WTC11 (cell line): ENCODE measurements at regions not wholly inside any gene's neighbourhood (a gene's known extent, or its start where the extent isn't known, plus 50 kb on each side); places are given as distances from the start of the nearest gene placed in this dataset.

Experiments used
- ATAC-seq: fragments of 200-7000 bp; cut with Tn5 transposase; 2 replicates; pipeline ENCODE4 v1.10.0; 2021; ENCODE audit warnings: mild to moderate bottlenecking, moderate library complexity
- CTCF ChIA-PET: fragments of 300-600 bp; sonication (Branson Sonifier 250); formaldehyde crosslinking; loops from one replicate; lab custom pipeline; 2021; ENCODE audit warnings: antibody characterized with exemption; lab: Charles Lee
- POLR2A ChIA-PET: fragments of 350-600 bp; sonication (Branson Sonifier 250); formaldehyde crosslinking; loops from one replicate; lab custom pipeline; 2021; ENCODE audit warnings: antibody characterized with exemption; lab: Charles Lee
- DNase-seq: peaks from one replicate; pipeline ENCODE4 v3.0.0; 2021; ENCODE audit warnings: low spot score
- H3K27ac Mint-ChIP-seq: 2 replicates; pipeline ENCODE4 v1.8.0; 2021; ENCODE audit warnings: mixed read lengths
- H3K27me3 Mint-ChIP-seq: 2 replicates; pipeline ENCODE4 v1.8.0; 2021; ENCODE audit warnings: low read depth, mild to moderate bottlenecking, moderate library complexity, mixed read lengths
- H3K36me3 Mint-ChIP-seq: 2 replicates; pipeline ENCODE4 v1.8.0; 2021; ENCODE audit warnings: mixed read lengths
- H3K4me1 Mint-ChIP-seq: 2 replicates; pipeline ENCODE4 v1.8.0; 2022; ENCODE audit warnings: mixed read lengths
- H3K4me3 Mint-ChIP-seq: 2 replicates; pipeline ENCODE4 v1.8.0; 2021; ENCODE audit warnings: mild to moderate bottlenecking, moderate library complexity, mixed read lengths
- H3K9me3 Mint-ChIP-seq: 2 replicates; pipeline ENCODE4 v1.8.0; 2021; ENCODE audit warnings: mixed read lengths
- FOXK1 ChIP-seq: sonication (generic); formaldehyde crosslinking; IDR thresholded peaks from 2 replicates; pipeline ENCODE4 v1.8.0; 2022; ENCODE audit warnings: mild to moderate bottlenecking, moderate library complexity, missing genetic modification reagents
- HMGA2 ChIP-seq: fragments of 250-450 bp; sonication (Bioruptor Pico); IDR thresholded peaks from 2 replicates; pipeline ENCODE4 v1.4.0; 2021; ENCODE audit warnings: mild to moderate bottlenecking, moderate library complexity
- JUN ChIP-seq: sonication (generic); formaldehyde crosslinking; IDR thresholded peaks from 2 replicates; pipeline ENCODE4 v1.8.0; 2023; ENCODE audit warnings: mild to moderate bottlenecking, missing genetic modification reagents
- KAT7 ChIP-seq: sonication (generic); formaldehyde crosslinking; IDR thresholded peaks from 2 replicates; pipeline ENCODE4 v1.8.1; 2023; ENCODE audit warnings: missing genetic modification reagents, mild to moderate bottlenecking, borderline replicate concordance
- NR3C1 ChIP-seq: sonication (generic); formaldehyde crosslinking; conservative IDR thresholded peaks from 2 replicates; pipeline ENCODE4 v1.8.1; 2023; ENCODE audit warnings: low read depth, mild to moderate bottlenecking, missing genetic modification reagents
- ZBTB43 ChIP-seq: sonication (generic); formaldehyde crosslinking; IDR thresholded peaks from 2 replicates; pipeline ENCODE4 v1.8.1; 2023; ENCODE audit warnings: mild to moderate bottlenecking, missing genetic modification reagents
- ZNF138 ChIP-seq: sonication (generic); formaldehyde crosslinking; conservative IDR thresholded peaks from 2 replicates; pipeline ENCODE4 v1.8.1; 2022; ENCODE audit warnings: mild to moderate bottlenecking, moderate library complexity, missing genetic modification reagents
- ZNF281 ChIP-seq: sonication (generic); formaldehyde crosslinking; IDR thresholded peaks from 2 replicates; pipeline ENCODE4 v1.8.0; 2023; ENCODE audit warnings: mild to moderate bottlenecking, missing genetic modification reagents
- ZNF416 ChIP-seq: fragments of 250-450 bp; sonication (Bioruptor Pico); IDR thresholded peaks from 2 replicates; pipeline ENCODE4 v1.9.0; 2021; ENCODE audit warnings: mild to moderate bottlenecking, inconsistent platforms
- ZNF423 ChIP-seq: fragments of 250-450 bp; sonication (Bioruptor Pico); IDR thresholded peaks from 2 replicates; pipeline ENCODE4 v2.1.2; 2022; ENCODE audit warnings: mild to moderate bottlenecking, moderate library complexity
- ZSCAN18 ChIP-seq: fragments of 250-450 bp; sonication (Bioruptor Pico); IDR thresholded peaks from 2 replicates; pipeline ENCODE4 v2.1.2; 2022; ENCODE audit warnings: mild to moderate bottlenecking, moderate library complexity
- TF ChIP-seq, protein P1 (sequence below): sonication (generic); formaldehyde crosslinking; IDR thresholded peaks from 2 replicates; pipeline ENCODE4 v1.8.0; 2022; ENCODE audit warnings: mild to moderate bottlenecking, missing genetic modification reagents
- TF ChIP-seq, protein P2 (sequence below): sonication (generic); formaldehyde crosslinking; IDR thresholded peaks from 2 replicates; pipeline ENCODE4 v1.8.1; 2023; ENCODE audit warnings: mild to moderate bottlenecking, missing genetic modification reagents
- TF ChIP-seq, protein P3 (sequence below): sonication (generic); formaldehyde crosslinking; conservative IDR thresholded peaks from 2 replicates; pipeline ENCODE4 v1.8.1; 2023; ENCODE audit warnings: mild to moderate bottlenecking, low read depth, missing genetic modification reagents, moderate library complexity
- TF ChIP-seq, protein P4 (sequence below): sonication (generic); formaldehyde crosslinking; IDR thresholded peaks from 2 replicates; pipeline ENCODE4 v1.8.0; 2022; ENCODE audit warnings: mild to moderate bottlenecking, missing genetic modification reagents
- TF ChIP-seq, protein P5 (sequence below): fragments of 250-450 bp; sonication (Bioruptor Pico); IDR thresholded peaks from 2 replicates; pipeline ENCODE4 v1.9.0; 2021; ENCODE audit warnings: mild to moderate bottlenecking
- TF ChIP-seq, protein P6 (sequence below): sonication (generic); formaldehyde crosslinking; IDR thresholded peaks from 2 replicates; pipeline ENCODE4 v1.8.0; 2022; ENCODE audit warnings: missing genetic modification reagents

GRCh38 chr9:126204708-126205225, 121.9 kb upstream of the MVB12B start (continued):
- no peak for TF ChIP-seq ZBTB43
- no peak for TF ChIP-seq JUN (CRISPR knock-in tag)
- TF ChIP-seq NR3C1, result no peak
- TF ChIP-seq, protein P1, sequence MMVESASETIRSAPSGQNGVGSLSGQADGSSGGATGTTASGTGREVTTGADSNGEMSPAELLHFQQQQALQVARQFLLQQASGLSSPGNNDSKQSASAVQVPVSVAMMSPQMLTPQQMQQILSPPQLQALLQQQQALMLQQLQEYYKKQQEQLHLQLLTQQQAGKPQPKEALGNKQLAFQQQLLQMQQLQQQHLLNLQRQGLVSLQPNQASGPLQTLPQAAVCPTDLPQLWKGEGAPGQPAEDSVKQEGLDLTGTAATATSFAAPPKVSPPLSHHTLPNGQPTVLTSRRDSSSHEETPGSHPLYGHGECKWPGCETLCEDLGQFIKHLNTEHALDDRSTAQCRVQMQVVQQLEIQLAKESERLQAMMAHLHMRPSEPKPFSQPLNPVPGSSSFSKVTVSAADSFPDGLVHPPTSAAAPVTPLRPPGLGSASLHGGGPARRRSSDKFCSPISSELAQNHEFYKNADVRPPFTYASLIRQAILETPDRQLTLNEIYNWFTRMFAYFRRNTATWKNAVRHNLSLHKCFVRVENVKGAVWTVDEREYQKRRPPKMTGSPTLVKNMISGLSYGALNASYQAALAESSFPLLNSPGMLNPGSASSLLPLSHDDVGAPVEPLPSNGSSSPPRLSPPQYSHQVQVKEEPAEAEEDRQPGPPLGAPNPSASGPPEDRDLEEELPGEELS (CRISPR knock-in tag), result no peak
- TF ChIP-seq ZNF138, result no peak
- TF ChIP-seq, protein P2, sequence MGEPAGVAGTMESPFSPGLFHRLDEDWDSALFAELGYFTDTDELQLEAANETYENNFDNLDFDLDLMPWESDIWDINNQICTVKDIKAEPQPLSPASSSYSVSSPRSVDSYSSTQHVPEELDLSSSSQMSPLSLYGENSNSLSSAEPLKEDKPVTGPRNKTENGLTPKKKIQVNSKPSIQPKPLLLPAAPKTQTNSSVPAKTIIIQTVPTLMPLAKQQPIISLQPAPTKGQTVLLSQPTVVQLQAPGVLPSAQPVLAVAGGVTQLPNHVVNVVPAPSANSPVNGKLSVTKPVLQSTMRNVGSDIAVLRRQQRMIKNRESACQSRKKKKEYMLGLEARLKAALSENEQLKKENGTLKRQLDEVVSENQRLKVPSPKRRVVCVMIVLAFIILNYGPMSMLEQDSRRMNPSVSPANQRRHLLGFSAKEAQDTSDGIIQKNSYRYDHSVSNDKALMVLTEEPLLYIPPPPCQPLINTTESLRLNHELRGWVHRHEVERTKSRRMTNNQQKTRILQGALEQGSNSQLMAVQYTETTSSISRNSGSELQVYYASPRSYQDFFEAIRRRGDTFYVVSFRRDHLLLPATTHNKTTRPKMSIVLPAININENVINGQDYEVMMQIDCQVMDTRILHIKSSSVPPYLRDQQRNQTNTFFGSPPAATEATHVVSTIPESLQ (CRISPR knock-in tag), result no peak
- TF ChIP-seq FOXK1 (CRISPR knock-in tag), result no peak

DNA sequence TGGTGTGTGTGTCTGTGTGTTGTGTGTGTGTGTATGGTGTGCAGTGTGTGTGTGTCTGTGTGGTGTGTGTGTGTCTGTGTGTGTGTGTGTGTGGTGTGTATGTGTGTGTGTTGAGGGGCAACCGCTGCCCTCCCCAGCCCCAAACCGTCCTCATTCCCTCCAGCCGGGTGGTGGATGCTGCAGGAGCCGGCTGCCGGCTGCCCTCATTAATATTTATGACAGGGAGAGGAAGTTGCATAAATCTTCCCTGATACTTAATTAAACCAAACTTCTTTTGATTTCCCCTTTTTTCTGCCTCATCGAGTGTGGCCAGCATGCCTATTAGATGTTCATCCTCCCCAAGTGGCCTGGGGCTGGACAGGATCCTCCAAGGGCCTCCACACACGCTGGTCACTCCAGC, 121.4 kb upstream of the MVB12B start:
- Mint-ChIP-seq H3K27ac (no peak overlapping the region), H3K4me1 (no peaks in the 10 kb centered on the region), H3K9me3 (peaks cover 15% of the 10 kb centered on the region), H3K36me3 (peaks cover 17% of the 10 kb centered on the region), H3K27me3 (peaks cover 3% of the 10 kb centered on the region; the same call in 1 of the 2 replicates), H3K4me3 (no peak overlapping the region)
- ChIA-PET POLR2A (no interaction called here), CTCF (no interaction called here)
- ATAC-seq (no peak), DNase-seq (no peak)
- TF ChIP-seq, protein P3, sequence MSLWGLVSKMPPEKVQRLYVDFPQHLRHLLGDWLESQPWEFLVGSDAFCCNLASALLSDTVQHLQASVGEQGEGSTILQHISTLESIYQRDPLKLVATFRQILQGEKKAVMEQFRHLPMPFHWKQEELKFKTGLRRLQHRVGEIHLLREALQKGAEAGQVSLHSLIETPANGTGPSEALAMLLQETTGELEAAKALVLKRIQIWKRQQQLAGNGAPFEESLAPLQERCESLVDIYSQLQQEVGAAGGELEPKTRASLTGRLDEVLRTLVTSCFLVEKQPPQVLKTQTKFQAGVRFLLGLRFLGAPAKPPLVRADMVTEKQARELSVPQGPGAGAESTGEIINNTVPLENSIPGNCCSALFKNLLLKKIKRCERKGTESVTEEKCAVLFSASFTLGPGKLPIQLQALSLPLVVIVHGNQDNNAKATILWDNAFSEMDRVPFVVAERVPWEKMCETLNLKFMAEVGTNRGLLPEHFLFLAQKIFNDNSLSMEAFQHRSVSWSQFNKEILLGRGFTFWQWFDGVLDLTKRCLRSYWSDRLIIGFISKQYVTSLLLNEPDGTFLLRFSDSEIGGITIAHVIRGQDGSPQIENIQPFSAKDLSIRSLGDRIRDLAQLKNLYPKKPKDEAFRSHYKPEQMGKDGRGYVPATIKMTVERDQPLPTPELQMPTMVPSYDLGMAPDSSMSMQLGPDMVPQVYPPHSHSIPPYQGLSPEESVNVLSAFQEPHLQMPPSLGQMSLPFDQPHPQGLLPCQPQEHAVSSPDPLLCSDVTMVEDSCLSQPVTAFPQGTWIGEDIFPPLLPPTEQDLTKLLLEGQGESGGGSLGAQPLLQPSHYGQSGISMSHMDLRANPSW (CRISPR knock-in tag), result no peak
- TF ChIP-seq KAT7 (CRISPR knock-in tag) (no peak), ZNF423 (no peak), ZNF416 (CRISPR knock-in tag) (no peak), ZNF281 (CRISPR knock-in tag) (no peak), ZSCAN18 (CRISPR knock-in tag) (no peak), HMGA2 (CRISPR knock-in tag) (no peak)
- TF ChIP-seq, protein P4, sequence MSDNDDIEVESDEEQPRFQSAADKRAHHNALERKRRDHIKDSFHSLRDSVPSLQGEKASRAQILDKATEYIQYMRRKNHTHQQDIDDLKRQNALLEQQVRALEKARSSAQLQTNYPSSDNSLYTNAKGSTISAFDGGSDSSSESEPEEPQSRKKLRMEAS (CRISPR knock-in tag), result no peak
- TF ChIP-seq, protein P5, sequence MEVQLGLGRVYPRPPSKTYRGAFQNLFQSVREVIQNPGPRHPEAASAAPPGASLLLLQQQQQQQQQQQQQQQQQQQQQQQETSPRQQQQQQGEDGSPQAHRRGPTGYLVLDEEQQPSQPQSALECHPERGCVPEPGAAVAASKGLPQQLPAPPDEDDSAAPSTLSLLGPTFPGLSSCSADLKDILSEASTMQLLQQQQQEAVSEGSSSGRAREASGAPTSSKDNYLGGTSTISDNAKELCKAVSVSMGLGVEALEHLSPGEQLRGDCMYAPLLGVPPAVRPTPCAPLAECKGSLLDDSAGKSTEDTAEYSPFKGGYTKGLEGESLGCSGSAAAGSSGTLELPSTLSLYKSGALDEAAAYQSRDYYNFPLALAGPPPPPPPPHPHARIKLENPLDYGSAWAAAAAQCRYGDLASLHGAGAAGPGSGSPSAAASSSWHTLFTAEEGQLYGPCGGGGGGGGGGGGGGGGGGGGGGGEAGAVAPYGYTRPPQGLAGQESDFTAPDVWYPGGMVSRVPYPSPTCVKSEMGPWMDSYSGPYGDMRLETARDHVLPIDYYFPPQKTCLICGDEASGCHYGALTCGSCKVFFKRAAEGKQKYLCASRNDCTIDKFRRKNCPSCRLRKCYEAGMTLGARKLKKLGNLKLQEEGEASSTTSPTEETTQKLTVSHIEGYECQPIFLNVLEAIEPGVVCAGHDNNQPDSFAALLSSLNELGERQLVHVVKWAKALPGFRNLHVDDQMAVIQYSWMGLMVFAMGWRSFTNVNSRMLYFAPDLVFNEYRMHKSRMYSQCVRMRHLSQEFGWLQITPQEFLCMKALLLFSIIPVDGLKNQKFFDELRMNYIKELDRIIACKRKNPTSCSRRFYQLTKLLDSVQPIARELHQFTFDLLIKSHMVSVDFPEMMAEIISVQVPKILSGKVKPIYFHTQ, result no peak
- TF ChIP-seq, protein P6, sequence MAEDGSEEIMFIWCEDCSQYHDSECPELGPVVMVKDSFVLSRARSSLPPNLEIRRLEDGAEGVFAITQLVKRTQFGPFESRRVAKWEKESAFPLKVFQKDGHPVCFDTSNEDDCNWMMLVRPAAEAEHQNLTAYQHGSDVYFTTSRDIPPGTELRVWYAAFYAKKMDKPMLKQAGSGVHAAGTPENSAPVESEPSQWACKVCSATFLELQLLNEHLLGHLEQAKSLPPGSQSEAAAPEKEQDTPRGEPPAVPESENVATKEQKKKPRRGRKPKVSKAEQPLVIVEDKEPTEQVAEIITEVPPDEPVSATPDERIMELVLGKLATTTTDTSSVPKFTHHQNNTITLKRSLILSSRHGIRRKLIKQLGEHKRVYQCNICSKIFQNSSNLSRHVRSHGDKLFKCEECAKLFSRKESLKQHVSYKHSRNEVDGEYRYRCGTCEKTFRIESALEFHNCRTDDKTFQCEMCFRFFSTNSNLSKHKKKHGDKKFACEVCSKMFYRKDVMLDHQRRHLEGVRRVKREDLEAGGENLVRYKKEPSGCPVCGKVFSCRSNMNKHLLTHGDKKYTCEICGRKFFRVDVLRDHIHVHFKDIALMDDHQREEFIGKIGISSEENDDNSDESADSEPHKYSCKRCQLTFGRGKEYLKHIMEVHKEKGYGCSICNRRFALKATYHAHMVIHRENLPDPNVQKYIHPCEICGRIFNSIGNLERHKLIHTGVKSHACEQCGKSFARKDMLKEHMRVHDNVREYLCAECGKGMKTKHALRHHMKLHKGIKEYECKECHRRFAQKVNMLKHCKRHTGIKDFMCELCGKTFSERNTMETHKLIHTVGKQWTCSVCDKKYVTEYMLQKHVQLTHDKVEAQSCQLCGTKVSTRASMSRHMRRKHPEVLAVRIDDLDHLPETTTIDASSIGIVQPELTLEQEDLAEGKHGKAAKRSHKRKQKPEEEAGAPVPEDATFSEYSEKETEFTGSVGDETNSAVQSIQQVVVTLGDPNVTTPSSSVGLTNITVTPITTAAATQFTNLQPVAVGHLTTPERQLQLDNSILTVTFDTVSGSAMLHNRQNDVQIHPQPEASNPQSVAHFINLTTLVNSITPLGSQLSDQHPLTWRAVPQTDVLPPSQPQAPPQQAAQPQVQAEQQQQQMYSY, result no peak
